Panc1 (cell line): ENCODE measurements at regions not wholly inside any gene's neighbourhood (a gene's known extent, or its start where the extent isn't known, plus 50 kb on each side); places are given as distances from the start of the nearest gene placed in this dataset.

ENCODE experiments used
- ATAC-seq: fragments of 200-7000 bp; cut with Tn5 transposase; 2 replicates; pipeline ENCODE4 v1.9.1; 2020; ENCODE audit warnings: mild to moderate bottlenecking, moderate library complexity
- BruUV-seq: library from RNA; stranded (reverse); fragments of 400-500 nt; replicated peaks from 2 replicates; lab custom pipeline; 2021; lab: Mats Ljungman, UMichigan
- CTCF ChIA-PET: fragments of 300-600 bp; sonication (Branson Sonifier 250); formaldehyde crosslinking; loops from one replicate; lab custom pipeline; 2022; ENCODE audit warnings: antibody characterized with exemption; lab: Charles Lee
- POLR2A ChIA-PET: fragments of 300-600 bp; sonication (Branson Sonifier 250); formaldehyde crosslinking; loops from one replicate; lab custom pipeline; 2022; ENCODE audit warnings: antibody characterized with exemption; lab: Charles Lee
- DNase-seq: peaks from one replicate; pipeline ENCODE4 v3.0.0-alpha.2; 2010; ENCODE audit warnings: low read depth, low spot score
- H3K27ac ChIP-seq: 2 replicates; pipeline ENCODE4 v1.5.1; 2011; ENCODE audit warnings: mild to moderate bottlenecking, low read length, inconsistent platforms
- H3K27me3 ChIP-seq: fragments of 200-500 bp; sonication (Bioruptor generic); 2 replicates; pipeline ENCODE4 v1.6.0; 2014; ENCODE audit warnings: low read length, inconsistent platforms; ENCODE audit not compliant: control insufficient read depth, insufficient read depth
- H3K36me3 ChIP-seq: fragments of 200-500 bp; sonication (Bioruptor generic); 2 replicates; pipeline ENCODE4 v1.5.1; 2014; ENCODE audit warnings: inconsistent platforms, mild to moderate bottlenecking, low read length, moderate library complexity; ENCODE audit not compliant: control insufficient read depth, insufficient read depth
- H3K4me1 ChIP-seq: 2 replicates; pipeline ENCODE4 v1.5.1; 2011; ENCODE audit warnings: inconsistent platforms, mild to moderate bottlenecking, low read length, moderate library complexity; ENCODE audit not compliant: control insufficient read depth, insufficient read depth
- H3K4me3 ChIP-seq, 2 experiments: 2 replicates each; pipeline ENCODE4 v1.5.1; 2011 to 2012; ENCODE audit warnings: low read depth in 2 of 2, low read length in 2 of 2, mild to moderate bottlenecking in 2 of 2, inconsistent platforms in 1 of 2, moderate library complexity in 1 of 2
- H3K9me3 ChIP-seq: fragments of 200-500 bp; sonication (Bioruptor generic); 2 replicates; pipeline ENCODE4 v1.5.1; 2014; ENCODE audit warnings: low read depth, mild to moderate bottlenecking, inconsistent platforms, low read length, moderate library complexity; ENCODE audit not compliant: control insufficient read depth, insufficient read depth
- CTCF ChIP-seq: fragments of 450-650 bp; IDR thresholded peaks from 2 replicates; pipeline ENCODE4 v1.5.1; 2017; ENCODE audit warnings: mild to moderate bottlenecking
- POLR2AphosphoS5 ChIP-seq: IDR thresholded peaks from 2 replicates; pipeline ENCODE4 v1.6.1; 2012; ENCODE audit warnings: mild to moderate bottlenecking, low read depth, low read length, moderate library complexity
- REST ChIP-seq, 2 experiments: IDR thresholded peaks; 2 replicates each; pipeline ENCODE4 v1.6.1; 2011 to 2012; ENCODE audit warnings: low read depth in 2 of 2, control low read depth in 1 of 2, low read length in 1 of 2, mild to moderate bottlenecking in 1 of 2, moderate library complexity in 1 of 2; ENCODE audit not compliant: insufficient read depth in 1 of 2
- SIN3A ChIP-seq: IDR thresholded peaks from 2 replicates; pipeline ENCODE4 v1.6.1; 2012; ENCODE audit warnings: low read depth, mild to moderate bottlenecking, low read length, moderate library complexity, borderline replicate concordance; ENCODE audit not compliant: insufficient read depth
- TCF7L2 ChIP-seq: IDR thresholded peaks from 2 replicates; pipeline ENCODE4 v1.6.1; 2011; ENCODE audit warnings: mild to moderate bottlenecking, low read depth, low read length, inconsistent platforms
- in situ Hi-C: cut with HindIII; loops from 2 replicates; pipeline ENCODE4 v1.10.0; 2016; ENCODE audit warnings: low sequenced_read_pairs, low pct_unique_long_range_greater_than_20kb
- intact Hi-C: fragments of 100-400 bp; cut with micrococcal nuclease; formaldehyde crosslinking; loops from one replicate; pipeline ENCODE4 v1.10.0; 2022; ENCODE audit not compliant: unreplicated experiment

- POLR2A ChIA-PET = interaction anchor here (0.6 kb wide), 1 partner anchor 61 kb away, joined by 7 read pairs; no protein-coding TSS in a partner anchor
- DNase-seq = no peak
Measured at GRCh38 chr9:96048104-96048955, 172.8 kb downstream of the ERCC6L2 start.

GRCh38 chr9:96047741-96048103, 172.2 kb downstream of the ERCC6L2 start:
- POLR2A ChIA-PET = interaction anchor here (0.6 kb wide), 1 partner anchor 62 kb away, joined by 7 read pairs; no protein-coding TSS in a partner anchor
- ATAC-seq = no peak
- H3K9me3 ChIP-seq = no peaks in the 10 kb centered on the region
- TF ChIP-seq TCF7L2 (no peak), CTCF (no peak), SIN3A (no peak)
- no peaks in the 10 kb centered on the region for H3K27me3 ChIP-seq
- no peak overlapping the region for H3K4me3 ChIP-seq
- intact Hi-C loops (no loop called here), in situ Hi-C loops (no loop called here)
- no peak for DNase-seq
- H3K4me1 ChIP-seq = no peaks in the 10 kb centered on the region
- H3K27ac ChIP-seq = no peak overlapping the region
- CTCF ChIA-PET = no interaction called here
- no TSS peak for BruUV-seq
- H3K36me3 ChIP-seq = no peaks in the 10 kb centered on the region

More at GRCh38 chr9:96048104-96048955, 172.8 kb downstream of the ERCC6L2 start:
- TF ChIP-seq CTCF = no peak
- TF ChIP-seq REST (IDR thresholded peaks at IDR 0.05; ENCODE audit: insufficient read depth in 1 of 2, low read depth in 2 of 2, low read length in 1 of 2) = no peak
- no peak for TF ChIP-seq TCF7L2
- TF ChIP-seq POLR2AphosphoS5 = no peak
- TF ChIP-seq SIN3A = no peak
- Histone ChIP-seq H3K9me3 (no peaks in the 10 kb centered on the region), H3K36me3 (no peaks in the 10 kb centered on the region), H3K27ac (no peak overlapping the region), H3K4me1 (no peaks in the 10 kb centered on the region), H3K4me3 (no peak overlapping the region), H3K27me3 (no peaks in the 10 kb centered on the region)
- CTCF ChIA-PET = no interaction called here
- in situ Hi-C loops = no loop called here
- intact Hi-C loops = no loop called here
- ATAC-seq = no peak
- BruUV-seq = no TSS peak
